ENCODE measurements at regions not wholly inside any gene's neighbourhood (a gene's known extent, or its start where the extent isn't known, plus 50 kb on each side); places are given as distances from the start of the nearest gene placed in this dataset.

- no peak for DNase-seq
Measured at GRCh38 chr2:207257251-207258250, 91.8 kb upstream of the KLF7 start.

GRCh38 chr2:207258263-207258991 lies 92.7 kb upstream of the KLF7 start:
- DNase-seq, result no peak

GRCh38 chr2:207260021-207260420 lies 94.3 kb upstream of the KLF7 start:
- DNase-seq, result no peak

GRCh38 chr2:207260947-207261346 lies 95.2 kb upstream of the KLF7 start:
- DNase-seq, result no peak

GRCh38 chr2:207264310-207264709 lies 98.6 kb upstream of the KLF7 start:
- DNase-seq, result no peak

GRCh38 chr2:207265332-207265731 lies 99.6 kb upstream of the KLF7 start:
- DNase-seq, result no peak

- DNase-seq, result no peak
Measured at GRCh38 chr2:207265869-207266268, 100.1 kb upstream of the KLF7 start.

- DNase-seq, result no peak
Measured at GRCh38 chr2:207266648-207267047, 100.9 kb upstream of the KLF7 start.

GRCh38 chr2:207269038-207269437 lies 103.3 kb upstream of the KLF7 start:
- DNase-seq, result no peak

GRCh38 chr2:207274530-207275189 lies 108.9 kb upstream of the KLF7 start:
- DNase-seq, result no peak

- no peak for DNase-seq
Measured at GRCh38 chr2:207275779-207276178, 110.0 kb upstream of the KLF7 start.

- no peak for DNase-seq
Measured at GRCh38 chr2:207276248-207276647, 110.5 kb upstream of the KLF7 start.

- DNase-seq, result no peak
Measured at GRCh38 chr2:207276858-207277257, 111.1 kb upstream of the KLF7 start.

- no peak for DNase-seq
Measured at GRCh38 chr2:207279520-207279919, 113.8 kb upstream of the KLF7 start.

- DNase-seq, result no peak
Measured at GRCh38 chr2:207281436-207281835, 115.7 kb upstream of the KLF7 start.

GRCh38 chr2:207282916-207283315 lies 117.2 kb upstream of the KLF7 start:
- DNase-seq, result no peak

- no peak for DNase-seq
Measured at GRCh38 chr2:207283356-207283755, 117.6 kb upstream of the KLF7 start.

GRCh38 chr2:207284556-207285472 lies 119.1 kb upstream of the KLF7 start:
- no peak for DNase-seq

- DNase-seq, result no peak
Measured at GRCh38 chr2:207285473-207285815, 119.7 kb upstream of the KLF7 start.

GRCh38 chr2:207286106-207286505 lies 120.4 kb upstream of the KLF7 start:
- no peak for DNase-seq

- DNase-seq, result no peak
Measured at GRCh38 chr2:207288628-207289027, 122.9 kb upstream of the KLF7 start.

- no peak for DNase-seq
Measured at GRCh38 chr2:207289295-207290018, 123.7 kb upstream of the KLF7 start.

All from activated CD8-positive, alpha-beta memory T cell treated with anti-CD3 and anti-CD28 coated beads, Interleukin-2, amount 50 U/mL, for 48 hours (primary cell).